ENCODE measurements at regions not wholly inside any gene's neighbourhood (a gene's known extent, or its start where the extent isn't known, plus 50 kb on each side); places are given as distances from the start of the nearest gene placed in this dataset.
"Not testable (repeated sequence)": the region's sequence is repeated elsewhere in the genome, so short reads cannot be mapped to it uniquely, and the experiment has no call there.

DNA sequence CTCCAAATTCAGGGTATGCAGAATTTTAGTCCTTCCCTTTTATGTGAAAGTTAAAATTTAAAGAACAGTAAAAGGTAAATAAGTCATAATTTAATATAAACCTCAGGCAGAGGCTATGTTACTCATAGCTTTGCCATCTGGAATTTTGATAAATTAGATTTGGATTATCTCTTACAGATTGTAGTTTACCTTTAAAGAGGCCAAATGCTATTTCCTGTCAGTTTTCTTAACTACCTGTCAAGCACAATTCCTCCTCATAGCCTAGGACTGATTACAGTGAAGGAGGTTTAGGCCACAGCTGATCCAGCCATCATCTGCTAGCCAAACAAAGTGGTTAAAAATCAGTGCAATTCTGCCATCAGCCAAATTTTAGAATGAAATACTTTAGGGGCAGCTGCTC lies 128.1 kb downstream of the MFAP3L start:
- no peaks in the 10 kb centered on the region for H3F3A ChIP-seq (ENCODE audit: low read depth)
- no peak for TF ChIP-seq EZH2 (IDR thresholded peaks at IDR 0.05)
- no peak for TF ChIP-seq EZH2phosphoT487 (IDR thresholded peaks at IDR 0.05)
- TF ChIP-seq, protein P1, sequence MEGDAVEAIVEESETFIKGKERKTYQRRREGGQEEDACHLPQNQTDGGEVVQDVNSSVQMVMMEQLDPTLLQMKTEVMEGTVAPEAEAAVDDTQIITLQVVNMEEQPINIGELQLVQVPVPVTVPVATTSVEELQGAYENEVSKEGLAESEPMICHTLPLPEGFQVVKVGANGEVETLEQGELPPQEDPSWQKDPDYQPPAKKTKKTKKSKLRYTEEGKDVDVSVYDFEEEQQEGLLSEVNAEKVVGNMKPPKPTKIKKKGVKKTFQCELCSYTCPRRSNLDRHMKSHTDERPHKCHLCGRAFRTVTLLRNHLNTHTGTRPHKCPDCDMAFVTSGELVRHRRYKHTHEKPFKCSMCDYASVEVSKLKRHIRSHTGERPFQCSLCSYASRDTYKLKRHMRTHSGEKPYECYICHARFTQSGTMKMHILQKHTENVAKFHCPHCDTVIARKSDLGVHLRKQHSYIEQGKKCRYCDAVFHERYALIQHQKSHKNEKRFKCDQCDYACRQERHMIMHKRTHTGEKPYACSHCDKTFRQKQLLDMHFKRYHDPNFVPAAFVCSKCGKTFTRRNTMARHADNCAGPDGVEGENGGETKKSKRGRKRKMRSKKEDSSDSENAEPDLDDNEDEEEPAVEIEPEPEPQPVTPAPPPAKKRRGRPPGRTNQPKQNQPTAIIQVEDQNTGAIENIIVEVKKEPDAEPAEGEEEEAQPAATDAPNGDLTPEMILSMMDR (IDR thresholded peaks at IDR 0.05), result no peak

GRCh38 chr4:169894767-169895166 lies 131.4 kb downstream of the MFAP3L start:
- H3K36me3 ChIP-seq; H2AFZ ChIP-seq (replicated peaks); H3K9ac ChIP-seq; H3K27me3 Mint-ChIP-seq (ENCODE audit: insufficient read depth, low read depth); H3K79me2 ChIP-seq (ENCODE audit: low read depth); H3K27ac ChIP-seq; H3K9me3 ChIP-seq (ENCODE audit: low read depth); H3K36me3 Mint-ChIP-seq; H3K4me1 ChIP-seq; H3K9me3 Mint-ChIP-seq; H3K27ac Mint-ChIP-seq; DNase-seq (ENCODE audit: low spot score); H3K4me2 ChIP-seq; H3K4me3 Mint-ChIP-seq; H3K27me3 ChIP-seq; H4K20me1 ChIP-seq (ENCODE audit: low read depth); H3K4me1 Mint-ChIP-seq; H3F3A ChIP-seq (ENCODE audit: low read depth); H3K4me3 ChIP-seq: not testable (repeated sequence)

More for the DNA sequence above, 128.1 kb downstream of the MFAP3L start:
- H3K27ac Mint-ChIP-seq, result no peak overlapping the region
- peaks cover 8% of the 10 kb centered on the region for H3K4me1 Mint-ChIP-seq
- Histone ChIP-seq H3K4me3 (no peak overlapping the region), H3K9me3 (ENCODE audit: low read depth) (no peaks in the 10 kb centered on the region), H3K79me2 (ENCODE audit: low read depth) (no peaks in the 10 kb centered on the region), H3K27ac (no peak overlapping the region), H3K4me2 (no peak overlapping the region), H3K27me3 (no peaks in the 10 kb centered on the region), H3K9ac (no peak overlapping the region), H3K36me3 (no peaks in the 10 kb centered on the region), H3K4me1 (no peaks in the 10 kb centered on the region), H4K20me1 (ENCODE audit: low read depth) (no peaks in the 10 kb centered on the region), H2AFZ (replicated peaks) (no peak overlapping the region)
- H3K9me3 Mint-ChIP-seq, result peaks cover 2% of the 10 kb centered on the region
- H3K4me3 Mint-ChIP-seq, result no peak overlapping the region
- peaks cover 7% of the 10 kb centered on the region for H3K27me3 Mint-ChIP-seq (ENCODE audit: insufficient read depth, low read depth)
- no peak for DNase-seq (ENCODE audit: low spot score)
- H3K36me3 Mint-ChIP-seq, result no peaks in the 10 kb centered on the region

GRCh38 chr4:169885893-169886292 lies 128.1 kb upstream of the HPF1 start:
- Histone ChIP-seq H3F3A (ENCODE audit: low read depth) (no peaks in the 10 kb centered on the region), H3K9me3 (ENCODE audit: low read depth) (no peaks in the 10 kb centered on the region), H3K4me2 (no peak overlapping the region), H3K27me3 (no peaks in the 10 kb centered on the region), H4K20me1 (ENCODE audit: low read depth) (no peaks in the 10 kb centered on the region), H3K36me3 (no peaks in the 10 kb centered on the region), H3K9ac (no peak overlapping the region), H3K4me3 (no peak overlapping the region), H3K79me2 (ENCODE audit: low read depth) (no peaks in the 10 kb centered on the region), H3K27ac (no peak overlapping the region), H2AFZ (replicated peaks) (no peak overlapping the region), H3K4me1 (no peaks in the 10 kb centered on the region)
- H3K9me3 Mint-ChIP-seq, result no peaks in the 10 kb centered on the region
- TF ChIP-seq EZH2 (IDR thresholded peaks at IDR 0.05), result no peak
- TF ChIP-seq, protein P1 (IDR thresholded peaks at IDR 0.05), result no peak
- no peak for TF ChIP-seq EZH2phosphoT487 (IDR thresholded peaks at IDR 0.05)
- no peaks in the 10 kb centered on the region for H3K4me1 Mint-ChIP-seq
- DNase-seq (ENCODE audit: low spot score), result no peak
- peaks cover 2% of the 10 kb centered on the region for H3K27me3 Mint-ChIP-seq (ENCODE audit: insufficient read depth, low read depth)
- no peak overlapping the region for H3K27ac Mint-ChIP-seq
- H3K4me3 Mint-ChIP-seq, result no peak overlapping the region
- H3K36me3 Mint-ChIP-seq, result no peaks in the 10 kb centered on the region

DNA sequence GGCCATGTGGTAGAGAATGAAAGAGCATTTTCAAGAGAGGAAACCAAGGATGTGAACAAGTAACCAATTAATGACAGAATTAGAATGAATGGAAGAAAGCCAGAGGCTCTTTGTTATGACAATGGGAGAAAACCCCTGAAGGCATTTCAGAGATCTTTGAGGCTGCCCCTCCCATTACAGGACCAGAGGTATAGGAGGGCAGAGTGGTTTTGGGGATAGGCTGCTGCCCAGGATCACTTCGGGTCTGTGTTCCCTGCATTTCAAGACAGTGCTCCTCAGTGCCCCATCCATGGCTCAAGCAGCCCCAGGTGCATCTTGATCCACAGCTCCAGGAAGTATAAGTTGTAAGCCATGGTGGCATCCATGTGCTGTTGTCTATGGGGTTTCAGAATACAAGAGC lies 124.0 kb upstream of the HPF1 start:
- Histone ChIP-seq H3K4me1 (no peaks in the 10 kb centered on the region), H3K27ac (no peak overlapping the region), H3K36me3 (no peaks in the 10 kb centered on the region), H4K20me1 (ENCODE audit: low read depth) (no peaks in the 10 kb centered on the region), H3K4me3 (no peak overlapping the region), H3K27me3 (no peaks in the 10 kb centered on the region), H3K9ac (no peak overlapping the region), H3K4me2 (no peak overlapping the region), H2AFZ (replicated peaks) (no peak overlapping the region), H3K9me3 (ENCODE audit: low read depth) (no peaks in the 10 kb centered on the region), H3K79me2 (ENCODE audit: low read depth) (no peaks in the 10 kb centered on the region), H3F3A (ENCODE audit: low read depth) (no peaks in the 10 kb centered on the region)
- no peak for TF ChIP-seq EZH2phosphoT487 (IDR thresholded peaks at IDR 0.05)
- no peak for TF ChIP-seq EZH2 (IDR thresholded peaks at IDR 0.05)
- TF ChIP-seq, protein P1 (IDR thresholded peaks at IDR 0.05), result no peak
- Mint-ChIP-seq H3K36me3 (no peaks in the 10 kb centered on the region), H3K27ac (no peak overlapping the region), H3K27me3 (ENCODE audit: insufficient read depth, low read depth) (no peaks in the 10 kb centered on the region), H3K4me3 (no peak overlapping the region), H3K4me1 (no peaks in the 10 kb centered on the region), H3K9me3 (no peaks in the 10 kb centered on the region)
- no peak for DNase-seq (ENCODE audit: low spot score)

Data from neural progenitor cell (in vitro differentiated cells).